AG04450 (cell line): ENCODE measurements at regions not wholly inside any gene's neighbourhood (a gene's known extent, or its start where the extent isn't known, plus 50 kb on each side); places are given as distances from the start of the nearest gene placed in this dataset.
"Not testable (repeated sequence)": the region's sequence is repeated elsewhere in the genome, so short reads cannot be mapped to it uniquely, and the experiment has no call there.

Experiments
- CTCF ChIA-PET: fragments of 300-600, 350-600 bp; formaldehyde crosslinking; extraction: SDS; loops from one replicate; lab custom pipeline; 2022; ENCODE audit warnings: antibody characterized with exemption, inconsistent platforms; lab: Charles Lee
- POLR2A ChIA-PET: fragments of 350-600 bp; formaldehyde crosslinking; extraction: SDS; loops from one replicate; lab custom pipeline; 2021; ENCODE audit warnings: antibody characterized with exemption, inconsistent platforms; lab: Yijun Ruan, JAX
- DNase-seq: peaks from one replicate; pipeline ENCODE4 v3.0.0-alpha.2; 2011; ENCODE audit warnings: low read depth, low spot score
- H3K27ac ChIP-seq: one replicate; pipeline ENCODE4 v1.5.1; 2012; ENCODE audit warnings: low read depth, low read length, control low read depth
- H3K27me3 ChIP-seq: one replicate; pipeline ENCODE4 v1.6.0; 2012; ENCODE audit warnings: low read length; ENCODE audit not compliant: control insufficient read depth, insufficient read depth
- H3K4me3 ChIP-seq: 2 replicates; pipeline ENCODE4 v1.5.1; 2011; ENCODE audit warnings: mild to moderate bottlenecking, low read depth, low read length, control low read depth
- H3K9me3 ChIP-seq: 2 replicates; pipeline ENCODE4 v1.5.1; 2012; ENCODE audit warnings: low read length; ENCODE audit not compliant: control insufficient read depth, insufficient read depth
- TF ChIP-seq, protein P1 (sequence below): IDR thresholded peaks from 2 replicates; pipeline ENCODE4 v1.5.1; 2011; ENCODE audit warnings: low read depth, low read length, control low read depth, inconsistent platforms

GRCh38 chr3:159045279-159045885 is 243.5 kb downstream of the MFSD1 start:
- no peak for DNase-seq
- H3K4me3 ChIP-seq = no peak overlapping the region
- ChIA-PET POLR2A (no interaction called here), CTCF (no interaction called here)
- H3K27me3 ChIP-seq = no peaks in the 10 kb centered on the region
- no peaks in the 10 kb centered on the region for H3K9me3 ChIP-seq
- H3K27ac ChIP-seq = no peak overlapping the region
- TF ChIP-seq, protein P1, sequence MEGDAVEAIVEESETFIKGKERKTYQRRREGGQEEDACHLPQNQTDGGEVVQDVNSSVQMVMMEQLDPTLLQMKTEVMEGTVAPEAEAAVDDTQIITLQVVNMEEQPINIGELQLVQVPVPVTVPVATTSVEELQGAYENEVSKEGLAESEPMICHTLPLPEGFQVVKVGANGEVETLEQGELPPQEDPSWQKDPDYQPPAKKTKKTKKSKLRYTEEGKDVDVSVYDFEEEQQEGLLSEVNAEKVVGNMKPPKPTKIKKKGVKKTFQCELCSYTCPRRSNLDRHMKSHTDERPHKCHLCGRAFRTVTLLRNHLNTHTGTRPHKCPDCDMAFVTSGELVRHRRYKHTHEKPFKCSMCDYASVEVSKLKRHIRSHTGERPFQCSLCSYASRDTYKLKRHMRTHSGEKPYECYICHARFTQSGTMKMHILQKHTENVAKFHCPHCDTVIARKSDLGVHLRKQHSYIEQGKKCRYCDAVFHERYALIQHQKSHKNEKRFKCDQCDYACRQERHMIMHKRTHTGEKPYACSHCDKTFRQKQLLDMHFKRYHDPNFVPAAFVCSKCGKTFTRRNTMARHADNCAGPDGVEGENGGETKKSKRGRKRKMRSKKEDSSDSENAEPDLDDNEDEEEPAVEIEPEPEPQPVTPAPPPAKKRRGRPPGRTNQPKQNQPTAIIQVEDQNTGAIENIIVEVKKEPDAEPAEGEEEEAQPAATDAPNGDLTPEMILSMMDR = no peak

GRCh38 chr3:159047361-159047760 is 245.5 kb downstream of the MFSD1 start:
- no peak for DNase-seq
- TF ChIP-seq, protein P1 = no peak
- Histone ChIP-seq H3K27ac (no peak overlapping the region), H3K9me3 (no peaks in the 10 kb centered on the region), H3K4me3 (no peak overlapping the region), H3K27me3 (no peaks in the 10 kb centered on the region)
- CTCF ChIA-PET = interaction anchor here (0.6 kb wide), 1 partner anchor 22 kb away, joined by 3 read pairs; no protein-coding TSS in a partner anchor
- POLR2A ChIA-PET = no interaction called here

GRCh38 chr3:159052494-159052893 is 250.6 kb downstream of the MFSD1 start:
- DNase-seq, H3K27me3 ChIP-seq, H3K4me3 ChIP-seq, H3K27ac ChIP-seq, H3K9me3 ChIP-seq, POLR2A ChIA-PET, CTCF ChIA-PET: not testable (repeated sequence)

GRCh38 chr3:159057621-159058020 is 255.8 kb downstream of the MFSD1 start:
- Histone ChIP-seq H3K9me3 (no peaks in the 10 kb centered on the region), H3K27me3 (no peaks in the 10 kb centered on the region), H3K4me3 (no peak overlapping the region), H3K27ac (no peak overlapping the region)
- TF ChIP-seq, protein P1 = no peak
- POLR2A ChIA-PET = no interaction called here
- DNase-seq = no peak
- CTCF ChIA-PET = no interaction called here

- ChIA-PET CTCF (no interaction called here), POLR2A (no interaction called here)
- no peak for DNase-seq
- TF ChIP-seq, protein P1 = no peak
- no peaks in the 10 kb centered on the region for H3K9me3 ChIP-seq
- H3K27me3 ChIP-seq = no peaks in the 10 kb centered on the region
- H3K4me3 ChIP-seq = no peak overlapping the region
- H3K27ac ChIP-seq = no peak overlapping the region
Observed at GRCh38 chr3:159058859-159059258, 257.0 kb downstream of the MFSD1 start.

DNA sequence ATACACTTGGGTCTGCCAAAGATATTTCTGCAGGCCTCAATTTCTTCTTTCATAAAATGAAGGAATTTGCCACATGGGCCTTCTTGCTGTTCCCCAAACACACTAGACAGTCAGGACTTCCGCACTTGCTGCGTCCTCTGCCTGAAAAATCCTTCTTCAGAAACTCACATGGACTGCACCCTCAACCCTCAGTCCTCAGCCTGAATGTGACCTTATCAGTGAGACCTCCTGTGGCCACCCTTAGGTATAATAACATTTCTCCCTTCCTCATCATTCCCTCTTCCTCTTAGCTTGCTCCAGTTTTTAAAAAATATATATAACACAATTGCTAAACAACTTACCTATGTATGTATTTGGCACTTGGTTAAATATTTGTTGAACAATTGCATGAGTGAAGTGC is 257.5 kb downstream of the MFSD1 start:
- ChIA-PET POLR2A (no interaction called here), CTCF (no interaction called here)
- Histone ChIP-seq H3K27ac (no peak overlapping the region), H3K9me3 (no peaks in the 10 kb centered on the region), H3K27me3 (no peaks in the 10 kb centered on the region), H3K4me3 (no peak overlapping the region)
- TF ChIP-seq, protein P1 = no peak
- DNase-seq = no peak
